ENCODE measurements at regions not wholly inside any gene's neighbourhood (a gene's known extent, or its start where the extent isn't known, plus 50 kb on each side); places are given as distances from the start of the nearest gene placed in this dataset.

DNA sequence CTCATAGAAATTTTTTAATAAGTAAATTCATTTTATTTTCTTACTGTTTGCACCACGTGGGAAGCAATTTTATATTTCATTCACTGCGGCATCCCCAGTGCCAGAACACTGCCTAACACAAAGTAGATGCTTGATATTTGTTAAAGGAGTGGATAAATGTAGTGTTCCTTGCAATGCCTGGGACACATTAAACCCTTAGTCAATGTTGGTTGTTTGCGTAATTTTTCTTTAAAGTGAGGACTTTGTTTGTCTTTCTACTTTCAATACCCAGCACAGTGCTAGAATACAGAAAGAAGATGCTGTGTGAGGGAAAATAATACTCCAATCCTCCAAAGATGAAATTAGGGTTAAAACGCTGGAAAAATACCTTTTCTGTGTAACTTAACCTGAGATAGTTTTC, 299.3 kb downstream of the MAP2K6 start:
- Histone ChIP-seq H3K4me1 (no peaks in the 10 kb centered on the region), H3K36me3 (no peaks in the 10 kb centered on the region), H3K27ac (no peak overlapping the region), H3K9me3 (no peaks in the 10 kb centered on the region), H3K27me3 (no peaks in the 10 kb centered on the region), H3K4me3 (no peak overlapping the region)
- no peak for ATAC-seq
- DNase-seq = no peak
- TF ChIP-seq, protein P1, sequence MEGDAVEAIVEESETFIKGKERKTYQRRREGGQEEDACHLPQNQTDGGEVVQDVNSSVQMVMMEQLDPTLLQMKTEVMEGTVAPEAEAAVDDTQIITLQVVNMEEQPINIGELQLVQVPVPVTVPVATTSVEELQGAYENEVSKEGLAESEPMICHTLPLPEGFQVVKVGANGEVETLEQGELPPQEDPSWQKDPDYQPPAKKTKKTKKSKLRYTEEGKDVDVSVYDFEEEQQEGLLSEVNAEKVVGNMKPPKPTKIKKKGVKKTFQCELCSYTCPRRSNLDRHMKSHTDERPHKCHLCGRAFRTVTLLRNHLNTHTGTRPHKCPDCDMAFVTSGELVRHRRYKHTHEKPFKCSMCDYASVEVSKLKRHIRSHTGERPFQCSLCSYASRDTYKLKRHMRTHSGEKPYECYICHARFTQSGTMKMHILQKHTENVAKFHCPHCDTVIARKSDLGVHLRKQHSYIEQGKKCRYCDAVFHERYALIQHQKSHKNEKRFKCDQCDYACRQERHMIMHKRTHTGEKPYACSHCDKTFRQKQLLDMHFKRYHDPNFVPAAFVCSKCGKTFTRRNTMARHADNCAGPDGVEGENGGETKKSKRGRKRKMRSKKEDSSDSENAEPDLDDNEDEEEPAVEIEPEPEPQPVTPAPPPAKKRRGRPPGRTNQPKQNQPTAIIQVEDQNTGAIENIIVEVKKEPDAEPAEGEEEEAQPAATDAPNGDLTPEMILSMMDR (IDR thresholded peaks at IDR 0.05) = no peak
- intact Hi-C loops (cut with DNase I) = no loop called here

DNA sequence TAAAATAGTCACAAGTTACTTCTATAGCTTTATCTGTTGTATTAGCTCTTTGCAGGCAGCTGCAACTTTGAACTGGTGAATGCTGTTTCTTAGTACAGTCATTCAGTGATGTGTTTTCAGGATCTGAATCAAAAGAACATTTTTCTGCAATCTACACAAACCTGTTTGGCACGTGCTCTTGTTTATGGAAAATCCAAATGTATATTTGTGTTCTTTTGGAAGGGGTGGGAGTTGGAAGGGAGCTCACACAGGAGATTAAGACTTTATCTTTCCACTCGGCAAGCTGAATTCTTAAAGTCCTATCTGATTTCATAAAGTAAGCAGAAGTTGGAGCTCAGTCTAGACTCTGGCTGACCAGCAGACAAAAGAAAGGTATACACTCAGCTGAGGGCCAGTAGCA, 300.2 kb downstream of the MAP2K6 start:
- DNase-seq (no peak), ATAC-seq (no peak)
- TF ChIP-seq, protein P1 (IDR thresholded peaks at IDR 0.05) = no peak
- intact Hi-C loops (cut with DNase I) = no loop called here
- Histone ChIP-seq H3K4me3 (no peak overlapping the region), H3K27me3 (no peaks in the 10 kb centered on the region), H3K4me1 (no peaks in the 10 kb centered on the region), H3K9me3 (no peaks in the 10 kb centered on the region), H3K27ac (no peak overlapping the region), H3K36me3 (no peaks in the 10 kb centered on the region)

GRCh38 chr17:69715656-69716055, 301.2 kb downstream of the MAP2K6 start:
- Histone ChIP-seq H3K27ac (no peak overlapping the region), H3K9me3 (no peaks in the 10 kb centered on the region), H3K36me3 (no peaks in the 10 kb centered on the region), H3K27me3 (no peaks in the 10 kb centered on the region), H3K4me1 (no peaks in the 10 kb centered on the region), H3K4me3 (no peak overlapping the region)
- TF ChIP-seq, protein P1 (IDR thresholded peaks at IDR 0.05) = no peak
- intact Hi-C loops (cut with DNase I) = no loop called here
- ATAC-seq (no peak), DNase-seq (no peak)

- DNase-seq (no peak), ATAC-seq (no peak)
- no peaks in the 10 kb centered on the region for H3K27me3 ChIP-seq
- intact Hi-C loops (cut with DNase I) = no loop called here
- no peaks in the 10 kb centered on the region for H3K9me3 ChIP-seq
- no peak overlapping the region for H3K27ac ChIP-seq
- H3K36me3 ChIP-seq = no peaks in the 10 kb centered on the region
- no peak overlapping the region for H3K4me3 ChIP-seq
- H3K4me1 ChIP-seq = no peaks in the 10 kb centered on the region
- TF ChIP-seq, protein P1 (IDR thresholded peaks at IDR 0.05) = no peak
These were observed 302.1 kb downstream of the MAP2K6 start for GRCh38 chr17:69716556-69716955.

GRCh38 chr17:69717214-69717613, 302.7 kb downstream of the MAP2K6 start:
- no peaks in the 10 kb centered on the region for H3K36me3 ChIP-seq
- no peaks in the 10 kb centered on the region for H3K9me3 ChIP-seq
- ATAC-seq (no peak), DNase-seq (no peak)
- H3K27ac ChIP-seq = no peak overlapping the region
- H3K4me3 ChIP-seq = no peak overlapping the region
- no peaks in the 10 kb centered on the region for H3K27me3 ChIP-seq
- no peaks in the 10 kb centered on the region for H3K4me1 ChIP-seq
- TF ChIP-seq, protein P1 (IDR thresholded peaks at IDR 0.05) = no peak
- intact Hi-C loops (cut with DNase I) = no loop called here

GRCh38 chr17:69717819-69718218, 303.3 kb downstream of the MAP2K6 start:
- no peaks in the 10 kb centered on the region for H3K36me3 ChIP-seq
- H3K4me3 ChIP-seq = no peak overlapping the region
- H3K27me3 ChIP-seq = no peaks in the 10 kb centered on the region
- H3K27ac ChIP-seq = no peak overlapping the region
- no peak for DNase-seq
- intact Hi-C loops (cut with DNase I) = no loop called here
- TF ChIP-seq, protein P1 (IDR thresholded peaks at IDR 0.05) = no peak
- no peaks in the 10 kb centered on the region for H3K9me3 ChIP-seq
- no peak for ATAC-seq
- no peaks in the 10 kb centered on the region for H3K4me1 ChIP-seq

Measured in upper lobe of right lung (tissue), 1 donor.